GM23248 (cell line): ENCODE measurements at regions not wholly inside any gene's neighbourhood (a gene's known extent, or its start where the extent isn't known, plus 50 kb on each side); places are given as distances from the start of the nearest gene placed in this dataset.

ENCODE experiments used
- DNase-seq: peaks from one replicate; pipeline ENCODE4 v3.0.0-alpha.2; 2015
- H2AFZ ChIP-seq: fragments of 200-600 bp; sonication (generic); 2 replicates; pipeline ENCODE4 v1.6.1; 2016; ENCODE audit warnings: antibody characterized with exemption
- H3F3A ChIP-seq: fragments of 200-600 bp; sonication (generic); 2 replicates; pipeline ENCODE4 v1.6.1; 2016; ENCODE audit warnings: mild to moderate bottlenecking, antibody characterized with exemption, mixed run types; ENCODE audit not compliant: insufficient read depth
- H3K27ac ChIP-seq: fragments of 200-600 bp; sonication (generic); 2 replicates; pipeline ENCODE4 v1.5.1; 2016; ENCODE audit warnings: mild to moderate bottlenecking
- H3K27me3 ChIP-seq: fragments of 200-600 bp; sonication (generic); replicated peaks from 2 replicates; pipeline ENCODE4 v1.6.1; 2016; ENCODE audit warnings: mild to moderate bottlenecking; ENCODE audit not compliant: insufficient read depth
- H3K36me3 ChIP-seq: fragments of 200-600 bp; sonication (generic); 2 replicates; pipeline ENCODE4 v1.6.1; 2016; ENCODE audit warnings: low read depth, mild to moderate bottlenecking
- H3K4me1 ChIP-seq: fragments of 200-600 bp; sonication (generic); 2 replicates; pipeline ENCODE4 v1.6.1; 2016; ENCODE audit warnings: mild to moderate bottlenecking; ENCODE audit not compliant: insufficient read depth
- H3K4me2 ChIP-seq: fragments of 200-600 bp; sonication (generic); one replicate; pipeline ENCODE4 v1.6.1; 2016; ENCODE audit warnings: mild to moderate bottlenecking; ENCODE audit not compliant: unreplicated experiment
- H3K4me3 ChIP-seq: fragments of 200-600 bp; sonication (generic); 2 replicates; pipeline ENCODE4 v1.5.1; 2016; ENCODE audit warnings: mild to moderate bottlenecking
- H3K79me2 ChIP-seq: fragments of 200-600 bp; sonication (generic); 2 replicates; pipeline ENCODE4 v1.6.1; 2016; ENCODE audit warnings: mild to moderate bottlenecking; ENCODE audit not compliant: insufficient read depth
- H3K9ac ChIP-seq: fragments of 200-600 bp; sonication (generic); 2 replicates; pipeline ENCODE4 v1.6.1; 2016; ENCODE audit warnings: mild to moderate bottlenecking
- H3K9me2 ChIP-seq: fragments of 200-600 bp; sonication (generic); 2 replicates; pipeline ENCODE4 v1.6.1; 2016; ENCODE audit warnings: mixed run types, mild to moderate bottlenecking, moderate library complexity; ENCODE audit not compliant: insufficient read depth
- H3K9me3 ChIP-seq: fragments of 200-600 bp; sonication (generic); one replicate; pipeline ENCODE4 v1.6.1; 2017; ENCODE audit warnings: low read depth
- H4K20me1 ChIP-seq: fragments of 200-600 bp; sonication (generic); 2 replicates; pipeline ENCODE4 v1.6.0; 2016; ENCODE audit not compliant: insufficient read depth
- EZH2 ChIP-seq: fragments of 200-600 bp; sonication (generic); IDR thresholded peaks from 2 replicates; pipeline ENCODE4 v1.6.1; 2018; ENCODE audit warnings: antibody characterized with exemption, mild to moderate bottlenecking; ENCODE audit not compliant: insufficient read depth, poor library complexity, severe bottlenecking
- EZH2phosphoT487 ChIP-seq: fragments of 200-600 bp; sonication (generic); IDR thresholded peaks from 2 replicates; pipeline ENCODE4 v1.6.1; 2018; ENCODE audit warnings: antibody characterized with exemption, moderate library complexity, mild to moderate bottlenecking, low read depth; ENCODE audit not compliant: insufficient read depth
- WGBS, 2 experiments: methylation state at CpG; one replicate each; pipeline ENCODE4 v1.1.6; 2015 to 2017; ENCODE audit warnings: low lambda C conversion rate in 2 of 2, low coverage in 1 of 2; ENCODE audit errors: missing lambda C conversion rate in 2 of 2; 5-methylcytosine and 5-hydroxymethylcytosine counted together
- in situ Hi-C: fragments of 300-500 bp; cut with MboI; formaldehyde crosslinking; loops from 2 replicates; pipeline ENCODE4 v1.15.0; 2020

DNA sequence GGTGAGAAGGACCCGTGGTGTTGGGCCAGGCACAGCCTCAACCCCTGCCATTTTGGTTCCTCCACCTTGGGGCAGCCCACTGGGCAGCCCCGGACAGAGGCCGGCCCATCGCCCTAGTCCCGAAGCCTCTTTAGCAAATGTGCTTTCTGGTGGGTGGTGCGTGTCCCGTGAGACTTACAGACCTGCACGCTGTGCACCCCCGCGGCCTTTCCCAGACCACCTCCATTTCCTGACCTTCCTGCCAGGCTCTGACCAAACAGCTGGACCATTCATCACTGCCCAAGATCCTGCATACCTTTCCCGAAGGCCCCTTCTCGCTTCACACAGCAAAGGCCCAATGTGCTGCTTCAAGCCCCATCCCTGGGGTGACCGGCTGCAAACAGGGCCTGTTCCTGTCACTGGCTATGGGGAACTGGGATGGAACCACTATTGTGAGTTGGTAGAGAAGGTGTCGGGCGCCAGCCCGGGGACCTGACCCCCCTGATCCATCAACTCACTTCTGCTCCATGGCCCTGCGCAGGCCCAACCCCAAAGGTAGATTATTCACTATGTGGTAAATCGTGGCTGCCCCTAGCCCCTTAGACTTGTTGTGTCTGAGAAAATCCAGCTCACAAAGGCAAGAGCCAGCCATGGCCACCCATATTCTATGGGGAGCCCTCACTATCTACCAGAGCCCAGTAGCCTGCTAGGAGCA is 341.0 kb downstream of the EIPR1 start:
- no peaks in the 10 kb centered on the region for H3K79me2 ChIP-seq
- no peaks in the 10 kb centered on the region for H4K20me1 ChIP-seq
- H3K4me2 ChIP-seq: no peak overlapping the region
- no peak overlapping the region for H3K27ac ChIP-seq
- H3K36me3 ChIP-seq: no peaks in the 10 kb centered on the region
- no peaks in the 10 kb centered on the region for H3K9me3 ChIP-seq
- H3K4me1 ChIP-seq: no peaks in the 10 kb centered on the region
- 57 to 61% methylated on average over 18 of the region's 18 CpGs for WGBS, 2 experiments
- H2AFZ ChIP-seq: no peak overlapping the region
- H3K27me3 ChIP-seq: no peaks in the 10 kb centered on the region
- TF ChIP-seq EZH2phosphoT487 (no peak), EZH2 (no peak)
- H3F3A ChIP-seq: no peaks in the 10 kb centered on the region
- in situ Hi-C loops: no loop called here
- DNase-seq: no peak
- no peaks in the 10 kb centered on the region for H3K9me2 ChIP-seq
- H3K9ac ChIP-seq: no peak overlapping the region
- H3K4me3 ChIP-seq: no peak overlapping the region

DNA sequence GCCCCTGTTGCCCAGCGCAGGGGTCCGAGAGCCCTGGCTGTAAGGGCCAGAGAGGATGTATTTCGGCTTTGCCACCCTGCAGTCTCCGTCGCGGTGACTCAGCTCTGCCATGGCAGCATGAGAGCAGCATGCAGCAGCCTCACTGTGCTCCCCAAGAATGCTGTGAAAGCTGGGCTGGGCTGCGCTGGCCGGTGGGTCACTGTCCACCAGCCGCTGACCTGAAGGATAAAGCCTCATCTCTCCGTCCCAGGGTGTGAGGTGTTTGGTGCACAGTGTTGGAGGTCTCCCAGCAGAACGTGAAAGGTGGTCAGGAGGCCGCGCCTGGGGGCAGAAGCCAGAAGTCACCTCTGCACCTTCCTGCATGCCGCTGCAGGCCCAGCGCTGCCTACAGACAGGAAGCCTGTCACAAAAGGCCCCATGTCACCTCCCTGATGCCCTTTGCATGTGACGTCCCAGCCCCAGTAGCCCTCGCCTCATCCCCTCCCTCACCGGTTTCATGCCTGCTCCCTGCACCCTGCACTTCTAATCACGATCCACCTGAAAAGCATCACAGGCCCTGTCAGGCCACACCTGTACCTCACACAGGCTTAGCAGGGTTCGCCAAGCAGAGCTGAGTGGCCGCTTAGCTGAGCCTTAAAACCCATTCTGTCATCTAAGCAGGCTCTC is 342.1 kb downstream of the EIPR1 start:
- no peaks in the 10 kb centered on the region for H3K79me2 ChIP-seq
- H2AFZ ChIP-seq: no peak overlapping the region
- H3K9ac ChIP-seq: no peak overlapping the region
- H3K27me3 ChIP-seq: no peaks in the 10 kb centered on the region
- TF ChIP-seq EZH2 (no peak), EZH2phosphoT487 (no peak)
- 54 to 56% methylated on average over 21 of the region's 21 CpGs for WGBS, 2 experiments
- no peaks in the 10 kb centered on the region for H3K36me3 ChIP-seq
- no peak for DNase-seq
- in situ Hi-C loops: no loop called here
- H3K4me3 ChIP-seq: no peak overlapping the region
- no peak overlapping the region for H3K4me2 ChIP-seq
- H3K4me1 ChIP-seq: no peaks in the 10 kb centered on the region
- H3K9me3 ChIP-seq: no peaks in the 10 kb centered on the region
- no peak overlapping the region for H3K27ac ChIP-seq
- no peaks in the 10 kb centered on the region for H4K20me1 ChIP-seq
- H3F3A ChIP-seq: no peaks in the 10 kb centered on the region
- H3K9me2 ChIP-seq: no peaks in the 10 kb centered on the region

DNA sequence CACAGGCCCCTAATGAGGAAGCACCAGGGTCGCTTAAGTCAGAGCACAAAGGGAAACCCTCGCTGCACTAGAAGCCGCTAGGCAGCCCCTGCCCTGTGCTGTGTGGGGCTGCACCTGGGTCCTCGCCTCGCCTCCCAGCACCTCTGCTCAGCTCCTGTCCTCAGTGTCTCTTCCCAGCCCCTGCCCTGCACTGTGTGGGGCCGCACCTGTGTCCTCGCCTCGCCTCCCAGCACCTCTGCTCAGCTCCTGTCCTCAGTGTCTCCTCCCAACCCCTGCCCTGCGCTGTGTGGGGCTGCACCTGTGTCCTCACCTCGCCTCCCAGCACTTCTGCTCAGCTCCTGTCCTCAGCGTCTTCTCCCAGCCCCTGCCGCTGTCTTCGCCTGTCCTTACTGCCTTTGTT is 342.8 kb downstream of the EIPR1 start:
- no peaks in the 10 kb centered on the region for H3K9me3 ChIP-seq
- no peak overlapping the region for H3K4me2 ChIP-seq
- H3K27me3 ChIP-seq: no peaks in the 10 kb centered on the region
- H3F3A ChIP-seq: no peaks in the 10 kb centered on the region
- no peak for DNase-seq
- WGBS, 2 experiments: 36 to 38% methylated on average over 11 to 13 of the region's 13 CpGs
- no peak for TF ChIP-seq EZH2
- TF ChIP-seq EZH2phosphoT487: no peak
- H2AFZ ChIP-seq: no peak overlapping the region
- no peaks in the 10 kb centered on the region for H3K36me3 ChIP-seq
- H3K9me2 ChIP-seq: no peaks in the 10 kb centered on the region
- H3K9ac ChIP-seq: no peak overlapping the region
- H3K27ac ChIP-seq: no peak overlapping the region
- no peak overlapping the region for H3K4me3 ChIP-seq
- H3K4me1 ChIP-seq: no peaks in the 10 kb centered on the region
- H4K20me1 ChIP-seq: no peaks in the 10 kb centered on the region
- H3K79me2 ChIP-seq: no peaks in the 10 kb centered on the region
- in situ Hi-C loops: no loop called here

DNA sequence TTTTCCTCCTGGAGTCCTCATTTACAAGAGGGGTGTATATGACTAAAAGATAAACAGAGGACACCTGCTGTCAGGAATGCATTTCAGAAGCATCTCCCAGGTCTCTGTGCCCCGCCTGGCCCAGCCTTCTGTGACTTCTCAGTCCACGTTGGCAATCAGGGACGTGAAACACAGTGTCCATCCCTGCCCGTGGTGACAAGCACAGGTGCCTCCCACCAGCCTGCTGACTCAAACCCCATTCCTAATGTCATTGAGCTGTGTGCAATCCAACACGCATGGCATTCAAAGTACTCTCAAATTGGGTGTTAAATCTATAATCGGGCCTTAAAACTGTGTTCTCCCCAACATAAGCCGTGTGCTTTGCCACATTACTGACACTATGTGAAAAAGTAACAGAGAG is 343.2 kb downstream of the EIPR1 start:
- no peak overlapping the region for H3K4me3 ChIP-seq
- no peak overlapping the region for H3K27ac ChIP-seq
- no peak overlapping the region for H3K9ac ChIP-seq
- no peaks in the 10 kb centered on the region for H3K79me2 ChIP-seq
- no peaks in the 10 kb centered on the region for H4K20me1 ChIP-seq
- H3K36me3 ChIP-seq: no peaks in the 10 kb centered on the region
- H3K9me3 ChIP-seq: no peaks in the 10 kb centered on the region
- no peak overlapping the region for H3K4me2 ChIP-seq
- no peaks in the 10 kb centered on the region for H3K27me3 ChIP-seq
- H3K4me1 ChIP-seq: no peaks in the 10 kb centered on the region
- no peaks in the 10 kb centered on the region for H3K9me2 ChIP-seq
- no peak overlapping the region for H2AFZ ChIP-seq
- TF ChIP-seq EZH2phosphoT487: no peak
- TF ChIP-seq EZH2: no peak
- 41 to 43% methylated on average over 7 of the region's 7 CpGs for WGBS, 2 experiments
- H3F3A ChIP-seq: no peaks in the 10 kb centered on the region
- in situ Hi-C loops: no loop called here
- DNase-seq: no peak
